Dendritic cell treated with granulocyte-macrophage colony-stimulating factor and Interleukin-4, amounts not matched to agents 40 ng/mL and 50 ng/mL, for 4 days (primary cell): ENCODE measurements at regions not wholly inside any gene's neighbourhood (a gene's known extent, or its start where the extent isn't known, plus 50 kb on each side); places are given as distances from the start of the nearest gene placed in this dataset.
"Not testable (repeated sequence)": the region's sequence is repeated elsewhere in the genome, so short reads cannot be mapped to it uniquely, and the experiment has no call there.

Experiments used
- H3K27ac Mint-ChIP-seq: one replicate; pipeline ENCODE4 v1.8.0; 2022; ENCODE audit warnings: mild to moderate bottlenecking, mixed read lengths
- H3K27me3 Mint-ChIP-seq: one replicate; pipeline ENCODE4 v1.8.0; 2022; ENCODE audit warnings: mild to moderate bottlenecking, mixed read lengths
- H3K36me3 Mint-ChIP-seq: one replicate; pipeline ENCODE4 v1.8.0; 2022; ENCODE audit warnings: low read depth, mixed read lengths
- H3K4me1 Mint-ChIP-seq: one replicate; pipeline ENCODE4 v1.8.0; 2022; ENCODE audit warnings: low read depth, mixed read lengths
- H3K4me3 Mint-ChIP-seq: one replicate; pipeline ENCODE4 v1.8.0; 2022; ENCODE audit warnings: mild to moderate bottlenecking, moderate library complexity, mixed read lengths
- H3K9me3 Mint-ChIP-seq: one replicate; pipeline ENCODE4 v1.8.0; 2022; ENCODE audit warnings: mixed read lengths
- intact Hi-C: fragments of 100-400 bp; cut with micrococcal nuclease; formaldehyde crosslinking; loops from one replicate; pipeline ENCODE4 v1.15.0; 2022

- Mint-ChIP-seq H3K4me1 (peaks cover 6% of the 10 kb centered on the region), H3K4me3 (no peak overlapping the region), H3K27ac (no peak overlapping the region), H3K27me3 (no peaks in the 10 kb centered on the region), H3K9me3 (peaks cover 9% of the 10 kb centered on the region), H3K36me3 (no peaks in the 10 kb centered on the region)
- intact Hi-C loops = no loop called here
Measured at GRCh38 chr9:71514344-71514975, 253.9 kb downstream of the CEMIP2 start.

GRCh38 chr9:71509054-71509453, 259.3 kb downstream of the CEMIP2 start:
- Mint-ChIP-seq H3K4me3 (no peak overlapping the region), H3K27ac (no peak overlapping the region), H3K36me3 (no peaks in the 10 kb centered on the region), H3K4me1 (peaks cover 7% of the 10 kb centered on the region), H3K9me3 (peaks cover 9% of the 10 kb centered on the region), H3K27me3 (no peaks in the 10 kb centered on the region)
- intact Hi-C loops = no loop called here

- H3K4me1 Mint-ChIP-seq, H3K27ac Mint-ChIP-seq, H3K36me3 Mint-ChIP-seq, H3K4me3 Mint-ChIP-seq, H3K27me3 Mint-ChIP-seq, H3K9me3 Mint-ChIP-seq, intact Hi-C loops: not testable (repeated sequence)
Measured at GRCh38 chr9:71508141-71508540, 260.2 kb downstream of the CEMIP2 start.

- intact Hi-C loops = no loop called here
- H3K27ac Mint-ChIP-seq = no peak overlapping the region
- H3K4me3 Mint-ChIP-seq = no peak overlapping the region
Measured at GRCh38 chr9:71506821-71507220, 261.5 kb downstream of the CEMIP2 start.

GRCh38 chr9:71504636-71505035, 263.7 kb downstream of the CEMIP2 start:
- Mint-ChIP-seq H3K4me1 (peaks cover 7% of the 10 kb centered on the region), H3K9me3 (peaks cover 8% of the 10 kb centered on the region), H3K27ac (no peak overlapping the region), H3K4me3 (no peak overlapping the region), H3K36me3 (no peaks in the 10 kb centered on the region), H3K27me3 (no peaks in the 10 kb centered on the region)
- intact Hi-C loops = no loop called here

More at GRCh38 chr9:71506821-71507220, 261.5 kb downstream of the CEMIP2 start:
- peaks cover 9% of the 10 kb centered on the region for H3K9me3 Mint-ChIP-seq
- H3K27me3 Mint-ChIP-seq = no peaks in the 10 kb centered on the region
- H3K36me3 Mint-ChIP-seq = no peaks in the 10 kb centered on the region
- H3K4me1 Mint-ChIP-seq = peaks cover 7% of the 10 kb centered on the region

- H3K4me3 Mint-ChIP-seq = no peak overlapping the region
- no peak overlapping the region for H3K27ac Mint-ChIP-seq
- H3K27me3 Mint-ChIP-seq = no peaks in the 10 kb centered on the region
- intact Hi-C loops = no loop called here
- no peaks in the 10 kb centered on the region for H3K4me1 Mint-ChIP-seq
- H3K36me3 Mint-ChIP-seq = no peaks in the 10 kb centered on the region
- H3K9me3 Mint-ChIP-seq = peaks cover 18% of the 10 kb centered on the region
Measured at GRCh38 chr9:71498691-71499090, 269.6 kb downstream of the CEMIP2 start.

- Mint-ChIP-seq H3K4me3 (no peak overlapping the region), H3K4me1 (peaks cover 5% of the 10 kb centered on the region), H3K27me3 (peaks cover 6% of the 10 kb centered on the region), H3K27ac (no peak overlapping the region), H3K9me3 (no peaks in the 10 kb centered on the region), H3K36me3 (no peaks in the 10 kb centered on the region)
- intact Hi-C loops = no loop called here
Measured at GRCh38 chr9:71490810-71491209, 277.5 kb downstream of the CEMIP2 start.

- H3K4me1 Mint-ChIP-seq = peaks cover 5% of the 10 kb centered on the region
- H3K36me3 Mint-ChIP-seq = no peaks in the 10 kb centered on the region
- H3K27ac Mint-ChIP-seq = no peak overlapping the region
- intact Hi-C loops = no loop called here
- no peaks in the 10 kb centered on the region for H3K9me3 Mint-ChIP-seq
- peaks cover 4% of the 10 kb centered on the region for H3K27me3 Mint-ChIP-seq
- H3K4me3 Mint-ChIP-seq = no peak overlapping the region
Measured at GRCh38 chr9:71487061-71487460, 281.3 kb downstream of the CEMIP2 start.

GRCh38 chr9:71485326-71485725, 283.0 kb downstream of the CEMIP2 start:
- intact Hi-C loops = no loop called here

GRCh38 chr9:71483436-71483835, 284.9 kb downstream of the CEMIP2 start:
- peaks cover under 1% of the 10 kb centered on the region for H3K27me3 Mint-ChIP-seq
- H3K4me1 Mint-ChIP-seq = peaks cover 5% of the 10 kb centered on the region
- H3K4me3 Mint-ChIP-seq = no peak overlapping the region
- no peaks in the 10 kb centered on the region for H3K9me3 Mint-ChIP-seq
- H3K36me3 Mint-ChIP-seq = no peaks in the 10 kb centered on the region
- intact Hi-C loops = no loop called here
- no peak overlapping the region for H3K27ac Mint-ChIP-seq

More at GRCh38 chr9:71485326-71485725, 283.0 kb downstream of the CEMIP2 start:
- H3K4me1 Mint-ChIP-seq = peaks cover 5% of the 10 kb centered on the region
- peaks cover 4% of the 10 kb centered on the region for H3K27me3 Mint-ChIP-seq
- no peak overlapping the region for H3K27ac Mint-ChIP-seq
- H3K36me3 Mint-ChIP-seq = no peaks in the 10 kb centered on the region
- H3K9me3 Mint-ChIP-seq = no peaks in the 10 kb centered on the region
- H3K4me3 Mint-ChIP-seq = no peak overlapping the region

- H3K36me3 Mint-ChIP-seq = no peaks in the 10 kb centered on the region
- no peak overlapping the region for H3K27ac Mint-ChIP-seq
- H3K27me3 Mint-ChIP-seq = no peaks in the 10 kb centered on the region
- no peaks in the 10 kb centered on the region for H3K4me1 Mint-ChIP-seq
- no peaks in the 10 kb centered on the region for H3K9me3 Mint-ChIP-seq
- no peak overlapping the region for H3K4me3 Mint-ChIP-seq
- intact Hi-C loops = no loop called here
Measured at GRCh38 chr9:71479621-71480020, 288.7 kb downstream of the CEMIP2 start.

- Mint-ChIP-seq H3K4me3 (no peak overlapping the region), H3K27me3 (no peaks in the 10 kb centered on the region), H3K9me3 (no peaks in the 10 kb centered on the region), H3K4me1 (no peaks in the 10 kb centered on the region), H3K36me3 (no peaks in the 10 kb centered on the region), H3K27ac (no peak overlapping the region)
- intact Hi-C loops = no loop called here
Measured at GRCh38 chr9:71472400-71472799, 295.9 kb downstream of the CEMIP2 start.

GRCh38 chr9:71465392-71465791, 302.9 kb downstream of the CEMIP2 start:
- Mint-ChIP-seq H3K27ac (no peak overlapping the region), H3K27me3 (no peaks in the 10 kb centered on the region), H3K4me1 (no peaks in the 10 kb centered on the region), H3K36me3 (no peaks in the 10 kb centered on the region), H3K9me3 (no peaks in the 10 kb centered on the region), H3K4me3 (no peak overlapping the region)
- intact Hi-C loops = no loop called here

GRCh38 chr9:71459082-71459481, 309.2 kb downstream of the CEMIP2 start:
- H3K27me3 Mint-ChIP-seq = no peaks in the 10 kb centered on the region
- intact Hi-C loops = no loop called here

More at GRCh38 chr9:71459082-71459481, 309.2 kb downstream of the CEMIP2 start:
- H3K4me3 Mint-ChIP-seq = no peak overlapping the region
- H3K4me1 Mint-ChIP-seq = no peaks in the 10 kb centered on the region
- no peak overlapping the region for H3K27ac Mint-ChIP-seq
- no peaks in the 10 kb centered on the region for H3K36me3 Mint-ChIP-seq
- no peaks in the 10 kb centered on the region for H3K9me3 Mint-ChIP-seq
